ENCODE measurements at regions not wholly inside any gene's neighbourhood (a gene's known extent, or its start where the extent isn't known, plus 50 kb on each side); places are given as distances from the start of the nearest gene placed in this dataset.

DNA sequence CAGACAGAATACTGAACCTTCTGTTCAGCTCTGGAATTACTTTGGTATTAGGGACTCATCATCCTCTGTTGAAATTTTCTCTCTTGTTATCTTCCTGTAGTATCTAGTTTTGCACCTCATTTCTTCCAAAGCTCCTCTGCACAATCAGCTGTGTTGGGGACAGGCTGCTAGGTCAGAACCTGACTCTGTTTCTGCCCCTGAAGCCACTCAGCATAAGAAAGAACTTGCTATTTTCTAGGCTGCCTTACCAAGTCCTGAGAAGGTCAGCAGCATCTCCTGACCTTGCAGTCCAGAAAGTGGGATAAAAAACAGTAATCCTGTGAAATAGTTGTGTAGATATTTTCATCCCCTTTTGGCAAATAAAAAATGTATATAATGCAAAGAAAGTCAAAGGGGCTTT, 862.6 kb downstream of the SORCS3 start:
- FAIRE-seq, result no peak
- DNase-seq (ENCODE audit: insufficient read length, low spot score), result no peak

DNA sequence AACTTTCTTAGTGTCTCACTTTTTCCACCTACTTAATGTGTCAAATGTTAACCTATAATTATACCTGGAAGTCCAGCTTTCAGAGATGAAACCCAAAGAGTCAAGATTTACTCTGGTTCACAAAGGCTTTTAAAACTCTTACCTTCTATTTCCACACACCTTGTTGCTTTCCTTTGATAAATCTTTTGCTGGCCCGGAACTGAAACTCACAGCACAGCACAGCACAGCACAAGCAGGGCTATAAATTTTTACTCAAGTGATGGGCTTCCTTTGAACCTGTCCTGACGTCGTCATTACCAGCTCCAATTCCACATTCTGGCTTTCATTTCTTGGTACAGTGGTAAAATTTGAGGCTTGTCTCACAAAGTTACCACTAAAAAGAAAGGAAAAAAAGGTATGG, 861.0 kb downstream of the SORCS3 start:
- FAIRE-seq (no peak), DNase-seq (ENCODE audit: insufficient read length, low spot score) (no peak)

DNA sequence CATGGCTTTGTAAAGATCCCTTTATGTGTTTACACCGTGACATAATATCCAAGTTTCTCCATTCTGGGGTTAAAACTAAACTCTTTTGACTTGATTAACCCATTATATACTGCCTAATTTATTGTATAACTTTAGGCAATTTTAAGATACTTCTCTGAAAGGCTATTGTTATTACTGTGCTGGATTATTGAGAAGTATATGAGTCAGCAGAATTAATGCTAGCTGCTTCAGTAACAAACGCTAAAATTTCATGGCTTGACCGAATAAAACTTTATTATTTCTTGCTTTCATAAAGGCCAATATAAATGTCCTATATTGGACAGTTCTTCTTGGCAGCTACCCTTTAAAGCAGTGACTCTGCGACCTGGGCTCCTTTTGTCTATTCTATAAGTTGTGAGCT, 853.9 kb downstream of the SORCS3 start:
- DNase-seq (ENCODE audit: insufficient read length, low spot score) (no peak), FAIRE-seq (no peak)

DNA sequence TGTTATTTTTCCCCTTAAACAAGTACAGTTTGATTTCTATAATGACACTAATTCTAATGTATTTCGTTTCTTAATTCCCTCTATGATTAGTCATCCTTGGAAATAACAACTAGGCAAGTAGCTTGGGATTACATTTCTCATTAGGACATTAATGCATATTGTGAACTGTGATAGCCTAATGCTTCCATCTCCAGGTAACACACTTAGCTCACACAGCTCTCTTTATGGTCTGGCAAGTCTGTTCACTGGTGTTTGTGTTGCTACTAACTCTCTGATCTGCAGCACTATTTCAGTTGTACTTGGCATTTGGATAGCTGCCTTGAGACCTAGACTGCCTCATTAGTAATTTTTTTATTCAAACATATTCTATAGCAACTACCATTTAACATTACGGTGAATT, 853.2 kb downstream of the SORCS3 start:
- DNase-seq (ENCODE audit: insufficient read length, low spot score) (no peak), FAIRE-seq (no peak)

DNA sequence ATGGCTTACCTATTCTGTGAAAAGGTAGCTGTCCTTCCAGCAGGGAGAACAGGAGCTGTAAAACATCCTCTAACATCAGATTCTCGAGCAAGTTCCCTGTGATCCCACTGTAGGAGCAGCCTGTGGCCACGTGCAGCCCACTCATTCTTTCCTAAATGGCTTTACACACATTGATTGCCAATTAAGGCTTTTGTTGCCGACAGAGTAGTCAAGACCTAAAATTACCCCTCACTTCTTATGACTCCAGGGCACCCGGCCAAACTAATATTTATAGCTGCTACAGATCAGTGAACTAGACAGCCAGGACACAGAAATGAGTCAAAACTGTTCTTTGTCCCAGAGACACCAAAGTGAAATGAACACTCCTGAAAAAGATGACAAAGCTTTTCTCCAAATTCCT, 832.1 kb downstream of the SORCS3 start:
- FAIRE-seq (no peak), DNase-seq (ENCODE audit: insufficient read length, low spot score) (no peak)

DNA sequence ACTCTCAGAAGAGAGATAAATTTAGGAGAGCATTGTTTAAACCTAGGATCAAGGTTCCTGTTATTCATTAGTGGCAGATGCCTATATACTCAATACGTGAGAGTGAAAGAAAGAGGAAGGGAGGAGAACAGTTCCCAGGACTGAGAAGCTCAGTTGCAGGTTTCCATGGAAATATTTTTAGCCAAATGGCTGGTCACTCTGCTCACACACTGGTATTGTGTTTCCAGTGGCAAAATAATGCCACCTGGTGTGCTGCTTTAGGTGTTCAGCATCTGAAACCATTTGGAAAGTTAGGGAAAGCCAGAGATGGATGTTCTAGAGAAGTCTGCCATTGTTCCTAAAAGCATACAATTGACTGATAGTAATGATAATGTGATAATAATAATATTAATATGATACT, 827.7 kb downstream of the SORCS3 start:
- FAIRE-seq, result no peak
- DNase-seq (ENCODE audit: insufficient read length, low spot score), result no peak

DNA sequence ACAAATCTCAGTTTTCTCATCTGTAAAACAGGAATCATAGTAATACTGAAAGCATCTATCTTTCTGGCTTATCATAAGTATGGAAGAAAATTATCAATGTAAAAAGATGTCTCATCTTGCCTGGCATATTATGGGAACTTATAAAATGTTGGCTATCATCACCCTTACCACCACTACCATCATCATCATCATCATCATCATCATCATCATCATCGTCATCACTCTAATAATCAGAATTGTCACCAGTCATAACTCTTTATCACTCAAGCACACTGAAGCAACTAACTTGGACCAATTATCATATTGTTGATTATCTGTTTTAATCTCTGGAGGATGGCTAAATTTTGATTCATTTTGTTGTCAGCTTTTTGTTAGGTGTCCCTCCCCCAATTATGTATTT, 825.4 kb downstream of the SORCS3 start:
- DNase-seq (ENCODE audit: insufficient read length, low spot score) (no peak), FAIRE-seq (no peak)

DNA sequence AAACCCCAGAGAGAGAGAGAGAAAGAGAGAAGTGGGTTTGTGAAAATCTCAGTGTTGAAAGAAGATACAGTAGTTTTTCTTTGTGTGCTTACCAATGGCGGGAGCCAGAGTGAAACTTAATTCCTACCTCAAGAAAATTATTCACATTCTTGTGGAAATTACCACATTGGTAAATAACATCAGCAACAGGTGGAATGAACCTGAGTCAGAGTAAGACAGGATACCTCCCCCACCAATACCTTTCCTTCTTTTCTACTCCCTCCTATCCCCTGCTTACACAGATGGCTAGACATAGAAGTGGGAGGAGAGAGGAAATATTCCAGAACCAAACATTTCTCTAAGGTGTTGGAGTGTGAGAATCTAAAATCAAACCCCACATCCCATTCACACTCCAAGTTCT, 793.9 kb downstream of the SORCS3 start:
- FAIRE-seq, result no peak

DNA sequence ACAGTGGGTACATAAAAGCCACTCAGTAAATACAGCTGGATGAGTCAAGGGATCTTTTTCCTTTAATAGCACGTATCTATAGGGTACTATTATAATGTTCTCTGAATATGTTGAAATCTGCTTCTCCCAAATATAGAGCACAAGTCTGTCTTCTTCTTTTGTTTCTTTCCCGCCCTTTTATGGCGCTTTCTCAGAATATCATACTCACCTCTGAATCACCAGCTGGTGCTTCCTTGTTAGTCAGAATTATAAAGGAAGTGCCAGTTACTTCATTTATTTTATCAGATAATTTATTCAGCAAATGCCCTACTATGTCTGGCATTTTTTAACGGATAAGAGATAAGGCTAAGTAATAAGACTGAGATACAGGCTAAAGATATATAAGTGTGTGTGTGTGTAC, 772.9 kb downstream of the SORCS3 start:
- DNase-seq (ENCODE audit: insufficient read length, low spot score) (no peak), FAIRE-seq (no peak)

More for the DNA sequence above, 793.9 kb downstream of the SORCS3 start:
- DNase-seq (ENCODE audit: insufficient read length, low spot score), result no peak

DNA sequence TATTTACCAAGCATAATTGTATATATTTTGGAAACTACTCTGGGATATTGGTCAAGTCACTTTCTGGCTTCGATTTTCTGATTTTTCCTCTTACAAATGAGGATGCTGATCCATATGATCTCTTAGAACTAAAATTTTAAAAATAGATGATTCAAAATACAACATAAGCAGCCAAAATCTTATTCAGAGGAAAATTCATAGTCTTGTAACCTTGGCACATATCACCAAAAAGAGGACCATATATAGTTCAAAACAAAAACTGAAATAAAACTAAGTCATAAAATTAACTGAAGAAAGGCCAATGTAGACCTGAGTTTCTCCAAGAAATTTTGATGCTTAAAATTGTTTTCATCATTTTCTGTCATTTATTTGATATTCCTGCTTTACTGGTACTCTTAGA, 768.3 kb downstream of the SORCS3 start:
- FAIRE-seq, result no peak
- DNase-seq (ENCODE audit: insufficient read length, low spot score), result no peak

DNA sequence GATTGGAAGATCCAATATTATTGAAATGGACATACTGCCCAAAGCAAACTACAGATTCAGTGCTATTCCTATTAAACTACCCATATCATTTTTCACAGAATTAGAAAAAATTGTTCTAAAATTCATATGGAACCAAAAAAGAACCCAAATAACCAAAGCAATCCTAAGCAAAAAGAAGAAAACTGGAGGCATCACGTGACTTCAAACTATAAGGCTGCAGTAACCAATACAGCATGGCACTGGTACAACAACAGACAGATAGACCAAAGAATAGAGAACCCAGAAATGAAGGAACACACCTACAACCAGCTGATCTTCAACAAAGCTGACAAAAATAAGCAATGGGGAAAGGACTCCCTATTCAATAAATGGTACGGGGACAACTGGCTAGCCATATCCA, 765.4 kb downstream of the SORCS3 start:
- DNase-seq (ENCODE audit: insufficient read length, low spot score), result no peak
- FAIRE-seq, result no peak

DNA sequence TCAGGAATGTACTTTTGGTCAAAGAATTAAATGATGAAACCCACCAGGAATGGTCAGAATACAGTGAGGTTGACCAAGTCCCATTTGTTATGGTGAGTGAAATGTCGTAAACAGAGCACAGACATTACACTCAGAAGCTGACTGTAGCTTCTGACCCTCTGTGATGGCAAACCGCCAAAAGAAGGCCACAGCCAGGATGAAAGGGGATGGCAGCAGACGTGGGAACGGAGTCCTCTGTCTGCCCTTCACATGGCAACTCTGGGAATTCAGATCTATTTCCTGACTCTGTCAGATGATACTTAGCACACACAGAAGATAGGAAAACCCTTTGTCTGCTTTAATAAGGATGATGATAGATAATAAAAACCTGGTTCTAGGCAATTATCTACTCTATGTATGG, 757.1 kb downstream of the SORCS3 start:
- no peak for FAIRE-seq
- DNase-seq (ENCODE audit: insufficient read length, low spot score), result no peak

DNA sequence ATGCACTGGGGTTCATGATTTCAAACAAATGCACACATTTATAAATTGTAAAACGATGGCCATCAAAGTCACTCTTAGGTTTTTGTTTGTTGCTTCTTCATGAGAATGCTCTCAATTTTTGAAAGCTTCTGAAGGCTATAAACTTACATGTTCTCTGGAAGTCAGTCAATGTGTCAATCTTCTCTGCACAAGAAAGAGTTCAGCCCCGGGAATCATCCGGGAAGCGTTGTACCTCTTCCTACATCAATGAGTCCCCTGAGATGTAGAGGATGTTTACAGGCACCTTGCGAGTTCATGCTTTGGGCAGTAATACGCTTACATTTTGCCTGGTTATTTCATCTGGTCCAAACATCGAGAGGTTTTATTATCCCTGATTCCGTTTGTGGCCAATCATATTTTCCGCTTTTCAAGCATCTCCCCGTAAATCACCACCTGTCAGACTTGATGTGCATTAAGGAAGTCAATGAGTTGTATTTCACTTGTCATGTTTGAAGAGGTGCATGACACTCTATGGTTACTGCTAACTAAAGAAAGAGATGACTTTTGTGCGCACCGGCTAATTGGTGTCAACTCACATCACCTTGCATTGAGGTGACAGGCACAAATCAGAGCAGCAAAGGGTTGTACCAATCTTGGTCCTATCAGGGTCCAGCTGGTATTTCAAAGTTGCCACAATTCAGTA, 750.7 kb downstream of the SORCS3 start:
- DNase-seq (ENCODE audit: insufficient read length, low spot score) (no peak), FAIRE-seq (no peak)

DNA sequence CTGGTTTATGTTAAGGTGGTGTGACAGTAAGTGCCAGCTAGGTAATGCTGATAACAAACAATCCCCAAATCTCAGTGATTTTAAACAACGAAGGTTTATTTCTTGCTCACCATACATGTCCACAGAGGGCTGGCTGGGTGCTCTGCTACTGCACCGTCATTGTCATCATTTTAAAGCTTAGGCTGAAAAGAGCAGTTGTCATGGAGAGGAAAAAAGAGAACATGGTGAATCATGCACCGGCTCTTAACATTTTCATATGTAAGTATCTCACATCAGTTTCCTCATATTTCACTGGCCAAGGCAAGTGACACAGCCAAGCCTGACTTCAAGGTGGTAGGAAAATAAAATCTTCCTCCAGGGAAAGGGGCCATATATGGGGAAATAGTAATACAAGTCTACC, 746.9 kb downstream of the SORCS3 start:
- FAIRE-seq (no peak), DNase-seq (ENCODE audit: insufficient read length, low spot score) (no peak)

DNA sequence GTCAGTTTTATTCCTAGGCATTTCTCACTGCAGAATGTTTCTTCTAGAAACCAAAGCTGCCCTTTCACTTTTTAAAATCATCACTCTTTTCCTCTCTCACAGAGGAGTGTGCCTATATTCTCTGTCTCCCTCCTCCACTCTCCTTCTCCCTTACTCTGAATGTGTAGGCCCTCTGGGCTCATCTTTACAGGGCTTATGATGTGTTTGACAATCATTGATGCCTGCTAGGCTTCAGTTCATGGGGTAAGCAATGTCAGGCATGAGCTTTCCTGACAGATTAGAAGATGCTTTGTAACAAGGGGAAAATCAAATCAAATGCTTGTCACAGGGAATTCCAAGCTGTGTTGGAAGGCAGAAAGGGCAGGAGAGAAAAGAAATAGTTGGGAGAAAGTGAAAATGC, 742.9 kb downstream of the SORCS3 start:
- DNase-seq (ENCODE audit: insufficient read length, low spot score) (no peak), FAIRE-seq (no peak)

DNA sequence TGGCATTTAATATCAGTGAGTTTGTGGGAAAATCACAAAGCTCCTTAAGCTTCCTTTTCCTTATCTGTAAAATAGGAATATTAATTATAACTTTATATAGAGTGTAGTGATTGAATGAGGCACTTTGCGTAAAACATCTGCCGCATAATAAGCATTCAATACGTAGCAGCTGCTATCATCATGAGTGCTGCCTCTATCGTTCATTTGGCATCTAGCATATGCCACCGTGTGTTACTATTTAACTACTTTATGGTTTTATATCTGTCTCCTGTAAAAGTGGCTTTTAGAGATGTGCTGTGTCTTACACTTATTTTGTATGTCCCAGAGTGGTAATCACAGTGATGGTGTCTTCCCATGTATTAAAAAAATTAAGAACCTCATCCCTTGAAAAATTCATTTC, 729.6 kb downstream of the SORCS3 start:
- no peak for DNase-seq (ENCODE audit: insufficient read length, low spot score)
- no peak for FAIRE-seq

DNA sequence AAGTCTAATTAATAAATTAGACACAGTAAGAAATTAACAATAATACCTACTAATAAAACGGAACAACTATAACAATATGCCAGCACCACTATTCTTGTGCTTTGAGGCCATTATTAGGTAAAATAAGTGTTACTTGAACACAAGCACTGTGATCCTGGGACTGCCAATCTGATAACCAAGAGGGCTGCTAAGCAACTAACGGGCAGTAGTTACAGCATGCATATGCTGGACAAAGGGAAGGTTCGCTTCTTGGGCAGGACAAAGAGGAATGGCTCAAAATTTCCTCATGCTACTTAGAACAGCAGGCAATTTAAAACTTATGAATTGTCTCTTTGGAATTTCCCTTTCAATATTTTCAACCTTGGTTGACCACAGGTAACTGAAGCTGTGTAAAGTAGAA, 718.6 kb downstream of the SORCS3 start:
- DNase-seq (ENCODE audit: insufficient read length, low spot score) (no peak), FAIRE-seq (no peak)

DNA sequence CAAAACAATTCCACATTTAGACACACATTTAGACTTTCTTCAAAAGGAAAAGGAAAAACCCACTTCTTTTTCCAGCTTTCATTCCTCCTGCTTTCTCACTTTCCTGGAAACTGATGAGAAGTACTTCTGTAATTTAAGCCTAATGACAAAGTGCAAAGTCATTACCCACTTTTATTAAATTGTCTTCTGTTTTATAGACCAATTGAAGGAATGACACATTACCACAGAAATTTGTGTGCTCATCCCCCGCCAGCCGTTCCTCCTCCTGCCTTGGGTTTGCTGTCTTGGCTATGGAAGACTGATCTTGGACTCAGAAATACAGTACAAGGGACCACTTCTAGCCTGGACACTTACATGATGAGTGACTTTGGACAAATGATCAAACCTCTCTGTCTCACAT, 717.8 kb downstream of the SORCS3 start:
- no peak for FAIRE-seq
- no peak for DNase-seq (ENCODE audit: insufficient read length, low spot score)

DNA sequence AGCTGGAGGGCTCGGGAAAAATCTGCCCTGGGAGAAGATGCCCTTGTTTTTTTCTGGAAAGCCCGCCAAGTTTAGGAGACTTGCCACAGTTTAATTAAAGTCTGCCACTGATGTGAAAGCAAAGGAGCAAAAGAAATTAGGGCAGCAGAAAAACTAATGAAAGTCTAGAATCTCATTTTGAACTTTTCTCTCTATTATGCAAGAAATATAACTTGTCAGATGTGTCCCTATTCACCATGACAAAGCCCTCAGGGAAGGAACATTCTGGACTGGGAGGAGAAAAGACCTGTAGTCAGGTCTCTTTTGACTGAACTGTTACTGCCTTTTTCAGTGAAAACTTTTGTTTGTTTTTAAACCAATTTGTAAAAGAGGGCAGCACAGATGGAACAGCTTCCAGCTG, 715.5 kb downstream of the SORCS3 start:
- DNase-seq (ENCODE audit: insufficient read length, low spot score) (no peak), FAIRE-seq (no peak)

DNA sequence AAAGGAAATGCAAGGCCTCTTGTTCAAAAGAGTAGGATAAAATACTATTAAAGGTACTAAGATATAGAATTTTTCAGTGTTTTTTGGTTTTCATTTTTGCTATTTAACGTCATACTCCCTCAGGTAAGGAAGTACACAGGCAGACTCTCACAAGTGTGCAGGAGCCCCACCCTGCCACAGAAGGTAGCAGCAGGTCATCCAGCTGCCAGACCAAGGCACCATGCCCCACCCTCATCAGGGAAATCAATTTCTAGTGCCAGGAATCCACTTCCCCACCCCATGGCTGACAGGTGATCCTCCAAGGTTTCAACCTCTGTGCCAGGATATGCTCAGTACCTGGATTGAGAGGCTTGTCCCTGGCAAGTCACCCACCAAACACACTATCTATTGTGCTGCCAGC, 712.9 kb downstream of the SORCS3 start:
- FAIRE-seq (no peak), DNase-seq (ENCODE audit: insufficient read length, low spot score) (no peak)

DNA sequence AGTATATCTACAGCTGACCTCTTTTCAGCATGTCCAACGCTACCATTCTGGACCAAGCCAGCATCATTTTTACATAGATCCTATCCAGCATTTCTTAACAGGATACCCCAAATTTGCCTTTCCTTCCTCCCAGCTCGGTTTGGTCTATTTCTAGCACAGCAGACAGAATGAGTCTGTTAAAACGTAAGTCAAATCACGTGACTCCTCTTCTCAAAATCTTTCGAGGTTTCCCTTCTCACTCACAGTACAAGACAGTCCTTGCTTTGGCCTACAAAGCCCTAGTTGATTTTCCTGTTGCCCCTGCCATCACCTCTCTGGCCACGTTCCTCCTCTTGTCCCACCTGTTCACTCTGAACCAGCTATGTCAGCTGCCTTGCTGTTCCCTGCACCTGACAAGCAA, 711.7 kb downstream of the SORCS3 start:
- no peak for DNase-seq (ENCODE audit: insufficient read length, low spot score)
- no peak for FAIRE-seq

DNA sequence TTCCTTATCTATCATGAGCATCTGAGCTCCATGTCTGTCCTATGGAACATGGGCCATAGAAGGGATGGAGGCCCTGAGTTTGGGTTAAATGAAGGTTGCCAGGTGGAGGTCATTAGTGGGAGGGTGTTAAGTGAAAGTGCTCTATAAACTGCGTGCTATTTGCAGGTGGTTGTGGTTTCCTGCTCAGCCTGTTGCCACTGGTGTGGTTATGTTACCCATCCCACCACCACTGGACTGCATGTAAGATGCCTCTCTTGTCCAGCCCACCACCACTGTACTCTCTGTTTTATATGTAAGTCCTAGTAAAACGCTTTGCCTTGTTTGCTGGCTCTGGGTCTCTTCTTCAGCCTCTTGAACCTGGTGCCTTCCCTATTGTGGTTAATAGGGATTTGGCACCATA, 711.2 kb downstream of the SORCS3 start:
- DNase-seq (ENCODE audit: insufficient read length, low spot score), result no peak
- no peak for FAIRE-seq

DNA sequence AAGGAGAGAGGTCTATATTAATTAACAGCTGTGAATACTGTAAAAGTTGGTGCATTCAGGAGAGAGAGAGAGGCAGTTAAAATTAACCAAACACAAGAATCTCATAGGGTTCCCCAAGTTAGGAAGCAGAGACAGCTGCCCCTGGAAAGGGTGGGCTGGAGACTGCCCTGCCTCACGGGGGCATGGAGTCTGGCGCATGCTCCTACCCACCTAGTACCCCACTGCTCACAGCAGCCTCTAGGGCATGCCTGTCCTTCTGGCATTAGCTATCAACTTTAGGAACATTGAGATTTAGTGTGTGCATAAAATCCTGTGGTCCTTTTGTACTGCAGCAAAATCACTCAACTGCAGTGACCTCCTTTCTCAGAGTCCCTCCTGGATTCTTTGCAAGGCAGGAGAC, 710.1 kb downstream of the SORCS3 start:
- DNase-seq (ENCODE audit: insufficient read length, low spot score) (no peak), FAIRE-seq (no peak)
